ENCODE measurements at regions not wholly inside any gene's neighbourhood (a gene's known extent, or its start where the extent isn't known, plus 50 kb on each side); places are given as distances from the start of the nearest gene placed in this dataset.

DNA sequence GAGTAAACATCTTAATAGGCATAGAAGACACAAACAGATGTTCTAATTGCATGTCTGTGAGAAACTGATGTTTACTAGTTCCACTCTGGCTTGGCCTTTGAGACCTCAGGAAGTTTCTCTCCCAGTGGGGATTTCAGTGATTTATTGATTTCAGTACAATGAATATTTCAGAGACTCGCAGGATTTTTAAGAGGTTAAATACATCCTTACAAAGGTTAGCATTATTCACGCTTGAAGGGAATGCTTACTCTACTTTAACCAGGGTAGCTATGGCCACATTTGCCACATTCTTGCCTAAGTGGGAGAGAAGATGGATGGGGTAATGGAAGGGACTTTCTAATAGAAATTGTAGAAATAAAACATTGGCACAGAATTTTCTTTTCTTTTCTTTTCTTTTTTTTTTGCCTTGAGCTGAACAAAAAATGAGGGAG lies 480.1 kb downstream of the SPRY1 start:
- TF ChIP-seq CTCF (conservative IDR thresholded peaks at IDR 0.05): no peak
- TF ChIP-seq ZFX (IDR thresholded peaks at IDR 0.05): no peak
